ENCODE measurements at regions not wholly inside any gene's neighbourhood (a gene's known extent, or its start where the extent isn't known, plus 50 kb on each side); places are given as distances from the start of the nearest gene placed in this dataset.

GRCh38 chr4:137310593-137311490, 221.5 kb downstream of the PCDH18 start:
- H3K36me3 ChIP-seq (ENCODE audit: insufficient read depth, low read length, poor library complexity, severe bottlenecking), result no peaks in the 10 kb centered on the region
- H3K4me3 ChIP-seq (ENCODE audit: low read depth, low read length, poor library complexity, severe bottlenecking), result no peak overlapping the region
- peaks cover 4% of the 10 kb centered on the region for H3K9me3 ChIP-seq (ENCODE audit: low read depth, low read length, poor library complexity, severe bottlenecking)
- DNase-seq (ENCODE audit: low spot score), result peak; percentile 60
- no TSS peak for BruUV-seq (replicated peaks)
- intact Hi-C loops (cut with micrococcal nuclease; ENCODE audit: unreplicated experiment), result no loop called here
- ChIA-PET CTCF (no interaction called here), POLR2A (ENCODE audit: low non-redundant PET) (no interaction called here)
- TF ChIP-seq EZH2 (IDR thresholded peaks at IDR 0.05; ENCODE audit: borderline replicate concordance, low read depth, low read length, poor library complexity, severe bottlenecking) (no peak), CTCF (conservative IDR thresholded peaks at IDR 0.05; ENCODE audit: low read depth, low read length) (no peak)
- H3K27ac ChIP-seq (ENCODE audit: low read depth, low read length, poor library complexity, severe bottlenecking), result peak overlapping the region; percentile 44
- no peaks in the 10 kb centered on the region for H3K27me3 ChIP-seq (replicated peaks; ENCODE audit: insufficient read depth, low read depth, low read length, poor library complexity)
- H3K4me1 ChIP-seq (ENCODE audit: insufficient read depth, low read length, poor library complexity, severe bottlenecking), result peaks cover 11% of the 10 kb centered on the region

GRCh38 chr4:137310166-137310565, 222.1 kb downstream of the PCDH18 start:
- Histone ChIP-seq H3K36me3 (ENCODE audit: insufficient read depth, low read length, poor library complexity, severe bottlenecking) (no peaks in the 10 kb centered on the region), H3K4me3 (ENCODE audit: low read depth, low read length, poor library complexity, severe bottlenecking) (no peak overlapping the region), H3K27ac (ENCODE audit: low read depth, low read length, poor library complexity, severe bottlenecking) (peak overlapping the region; percentile 44), H3K4me1 (ENCODE audit: insufficient read depth, low read length, poor library complexity, severe bottlenecking) (peaks cover 11% of the 10 kb centered on the region), H3K9me3 (ENCODE audit: low read depth, low read length, poor library complexity, severe bottlenecking) (peaks cover 4% of the 10 kb centered on the region), H3K27me3 (replicated peaks; ENCODE audit: insufficient read depth, low read depth, low read length, poor library complexity) (no peaks in the 10 kb centered on the region)
- no peak for TF ChIP-seq EZH2 (IDR thresholded peaks at IDR 0.05; ENCODE audit: borderline replicate concordance, low read depth, low read length, poor library complexity, severe bottlenecking)
- no peak for TF ChIP-seq CTCF (conservative IDR thresholded peaks at IDR 0.05; ENCODE audit: low read depth, low read length)
- intact Hi-C loops (cut with micrococcal nuclease; ENCODE audit: unreplicated experiment), result no loop called here
- CTCF ChIA-PET, result no interaction called here
- POLR2A ChIA-PET (ENCODE audit: low non-redundant PET), result no interaction called here
- BruUV-seq (replicated peaks), result no TSS peak
- DNase-seq (ENCODE audit: low spot score), result peak; percentile 35

- no peaks in the 10 kb centered on the region for H3K27me3 ChIP-seq (replicated peaks; ENCODE audit: insufficient read depth, low read depth, low read length, poor library complexity)
- CTCF ChIA-PET, result no interaction called here
- no peak for DNase-seq (ENCODE audit: low spot score)
- intact Hi-C loops (cut with micrococcal nuclease; ENCODE audit: unreplicated experiment), result no loop called here
- POLR2A ChIA-PET (ENCODE audit: low non-redundant PET), result no interaction called here
- H3K27ac ChIP-seq (ENCODE audit: low read depth, low read length, poor library complexity, severe bottlenecking), result no peak overlapping the region
- TF ChIP-seq EZH2 (IDR thresholded peaks at IDR 0.05; ENCODE audit: borderline replicate concordance, low read depth, low read length, poor library complexity, severe bottlenecking) (no peak), CTCF (conservative IDR thresholded peaks at IDR 0.05; ENCODE audit: low read depth, low read length) (no peak)
- H3K9me3 ChIP-seq (ENCODE audit: low read depth, low read length, poor library complexity, severe bottlenecking), result peaks cover 4% of the 10 kb centered on the region
- no peak overlapping the region for H3K4me3 ChIP-seq (ENCODE audit: low read depth, low read length, poor library complexity, severe bottlenecking)
- H3K36me3 ChIP-seq (ENCODE audit: insufficient read depth, low read length, poor library complexity, severe bottlenecking), result no peaks in the 10 kb centered on the region
- peaks cover 11% of the 10 kb centered on the region for H3K4me1 ChIP-seq (ENCODE audit: insufficient read depth, low read length, poor library complexity, severe bottlenecking)
- BruUV-seq (replicated peaks), result no TSS peak
Observed at GRCh38 chr4:137309424-137309823, 222.9 kb downstream of the PCDH18 start.

All from A673 (cell line).